Activated CD8-positive, alpha-beta T cell treated with anti-CD3 and anti-CD28 coated beads for 36 hours (primary cell): ENCODE measurements at regions not wholly inside any gene's neighbourhood (a gene's known extent, or its start where the extent isn't known, plus 50 kb on each side); places are given as distances from the start of the nearest gene placed in this dataset.

ENCODE experiments used
- ATAC-seq: fragments of 200-7000 bp; cut with Tn5 transposase; one replicate; pipeline ENCODE4 v1.10.0; 2021; ENCODE audit warnings: mild to moderate bottlenecking, moderate library complexity
- CTCF ChIA-PET: fragments of 350-600 bp; sonication (Branson Sonifier 250); formaldehyde crosslinking; loops from one replicate; lab custom pipeline; 2021; ENCODE audit warnings: antibody characterized with exemption; lab: Charles Lee
- POLR2A ChIA-PET: fragments of 350-600 bp; sonication (Branson Sonifier 250); formaldehyde crosslinking; loops from one replicate; lab custom pipeline; 2021; ENCODE audit warnings: antibody characterized with exemption; lab: Charles Lee
- DNase-seq: peaks from one replicate; pipeline ENCODE4 v3.0.0-alpha.2; 2020
- H3K27ac Mint-ChIP-seq: one replicate; pipeline ENCODE4 v1.8.0; 2021; ENCODE audit warnings: mild to moderate bottlenecking, mixed read lengths
- H3K27me3 Mint-ChIP-seq: one replicate; pipeline ENCODE4 v1.8.0; 2021; ENCODE audit warnings: mixed read lengths
- H3K36me3 Mint-ChIP-seq: one replicate; pipeline ENCODE4 v1.8.0; 2021; ENCODE audit warnings: low read depth, mixed read lengths
- H3K4me1 Mint-ChIP-seq: one replicate; pipeline ENCODE4 v1.8.0; 2021; ENCODE audit warnings: low read depth, mixed read lengths
- H3K4me3 Mint-ChIP-seq: one replicate; pipeline ENCODE4 v1.8.0; 2021; ENCODE audit warnings: mild to moderate bottlenecking, moderate library complexity, mixed read lengths
- H3K9me3 Mint-ChIP-seq: one replicate; pipeline ENCODE4 v1.8.0; 2021; ENCODE audit warnings: mixed read lengths
- intact Hi-C: fragments of 100-400 bp; cut with micrococcal nuclease; formaldehyde crosslinking; loops from one replicate; pipeline ENCODE4 v1.10.0; 2022
- TF ChIP-seq, protein P1 (sequence below): fragments of 200-600 bp; IDR thresholded peaks from one replicate; pipeline ENCODE4 v1.8.0; 2022; ENCODE audit warnings: antibody characterized with exemption, mild to moderate bottlenecking

DNA sequence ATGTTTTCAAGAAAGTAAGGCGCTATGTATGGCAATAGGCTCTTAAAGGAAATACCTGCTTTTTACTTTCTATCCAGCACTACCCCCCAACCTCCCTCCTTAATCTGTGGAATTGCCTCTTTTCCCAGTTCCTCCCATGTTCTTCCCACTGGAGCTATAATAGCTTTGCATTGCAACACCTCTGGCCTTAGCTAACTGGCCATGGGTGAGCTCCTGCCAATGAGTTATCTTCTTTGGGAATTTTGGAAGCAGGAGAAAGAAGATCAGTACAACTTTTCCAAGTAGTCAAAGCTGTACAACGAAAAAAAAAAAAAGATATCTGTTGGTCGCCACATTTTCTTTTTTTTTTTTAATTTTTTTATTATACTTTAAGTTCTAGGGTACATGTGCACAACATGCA, 398.0 kb downstream of the NPIPA8 start:
- Mint-ChIP-seq H3K36me3 (no peaks in the 10 kb centered on the region), H3K4me3 (no peak overlapping the region), H3K9me3 (no peaks in the 10 kb centered on the region), H3K27ac (no peak overlapping the region), H3K4me1 (peaks cover 12% of the 10 kb centered on the region), H3K27me3 (peaks cover 3% of the 10 kb centered on the region)
- intact Hi-C loops: no loop called here
- ChIA-PET POLR2A (no interaction called here), CTCF (interaction anchor here (1.3 kb wide), 1 partner anchor 17 kb away, joined by 4 read pairs; no protein-coding TSS in a partner anchor)
- TF ChIP-seq, protein P1, sequence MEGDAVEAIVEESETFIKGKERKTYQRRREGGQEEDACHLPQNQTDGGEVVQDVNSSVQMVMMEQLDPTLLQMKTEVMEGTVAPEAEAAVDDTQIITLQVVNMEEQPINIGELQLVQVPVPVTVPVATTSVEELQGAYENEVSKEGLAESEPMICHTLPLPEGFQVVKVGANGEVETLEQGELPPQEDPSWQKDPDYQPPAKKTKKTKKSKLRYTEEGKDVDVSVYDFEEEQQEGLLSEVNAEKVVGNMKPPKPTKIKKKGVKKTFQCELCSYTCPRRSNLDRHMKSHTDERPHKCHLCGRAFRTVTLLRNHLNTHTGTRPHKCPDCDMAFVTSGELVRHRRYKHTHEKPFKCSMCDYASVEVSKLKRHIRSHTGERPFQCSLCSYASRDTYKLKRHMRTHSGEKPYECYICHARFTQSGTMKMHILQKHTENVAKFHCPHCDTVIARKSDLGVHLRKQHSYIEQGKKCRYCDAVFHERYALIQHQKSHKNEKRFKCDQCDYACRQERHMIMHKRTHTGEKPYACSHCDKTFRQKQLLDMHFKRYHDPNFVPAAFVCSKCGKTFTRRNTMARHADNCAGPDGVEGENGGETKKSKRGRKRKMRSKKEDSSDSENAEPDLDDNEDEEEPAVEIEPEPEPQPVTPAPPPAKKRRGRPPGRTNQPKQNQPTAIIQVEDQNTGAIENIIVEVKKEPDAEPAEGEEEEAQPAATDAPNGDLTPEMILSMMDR: no peak
- no peak for ATAC-seq
- no peak for DNase-seq

DNA sequence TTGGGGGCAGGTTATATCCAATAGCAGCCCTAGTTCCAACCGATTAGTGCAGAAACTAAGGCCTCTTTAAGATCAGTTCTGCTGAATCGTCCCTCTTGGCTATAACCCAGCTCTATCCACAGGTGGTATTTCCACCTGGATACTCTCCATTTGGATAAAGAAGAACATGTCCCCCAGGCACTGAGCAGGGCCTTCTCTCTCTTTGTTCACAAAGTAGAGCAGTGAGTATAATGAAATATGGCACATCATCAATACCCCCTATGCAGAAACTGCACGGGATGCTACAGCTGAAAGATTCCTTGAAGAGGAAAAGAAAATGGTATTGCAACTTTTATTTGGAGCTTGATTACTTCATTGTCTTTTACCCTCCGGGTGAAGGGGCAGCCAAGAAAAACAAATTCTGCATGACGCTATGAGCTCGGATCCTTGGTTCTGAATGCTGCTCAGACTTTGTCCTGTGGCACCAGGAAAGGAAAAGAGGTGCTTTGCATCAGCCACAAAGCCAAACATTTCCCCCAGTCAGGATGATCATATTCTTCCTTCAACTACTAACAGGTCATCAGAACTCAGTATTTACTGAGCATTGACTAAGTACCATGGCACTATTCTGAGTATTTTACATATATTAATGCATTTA, 399.7 kb downstream of the NPIPA8 start:
- intact Hi-C loops: no loop called here
- Mint-ChIP-seq H3K27ac (no peak overlapping the region), H3K9me3 (no peaks in the 10 kb centered on the region), H3K4me1 (peaks cover 12% of the 10 kb centered on the region), H3K36me3 (no peaks in the 10 kb centered on the region), H3K4me3 (no peak overlapping the region), H3K27me3 (peaks cover 1% of the 10 kb centered on the region)
- ChIA-PET POLR2A (no interaction called here), CTCF (no interaction called here)
- TF ChIP-seq, protein P1: no peak
- no peak for ATAC-seq
- DNase-seq: no peak

DNA sequence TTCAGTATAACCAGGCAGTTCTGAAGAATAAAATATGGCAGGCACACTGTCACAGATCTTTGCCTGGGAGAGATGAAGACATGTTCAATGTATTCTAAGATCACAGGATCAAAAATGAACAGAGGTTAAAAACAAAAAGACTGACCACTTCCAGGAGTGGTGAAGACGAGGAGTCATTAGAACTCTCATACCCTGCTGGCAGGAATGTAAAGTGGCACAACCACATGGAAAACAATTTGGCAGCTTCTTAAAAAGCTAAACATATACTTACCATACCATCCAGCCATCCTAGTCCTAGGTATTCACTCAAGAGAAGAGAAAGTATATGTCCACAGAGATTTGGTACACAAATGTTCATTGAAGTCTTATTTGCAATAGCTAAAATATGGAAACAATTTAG, 406.3 kb downstream of the NPIPA8 start:
- H3K9me3 Mint-ChIP-seq: no peaks in the 10 kb centered on the region
- H3K27me3 Mint-ChIP-seq: no peaks in the 10 kb centered on the region
- no peak for DNase-seq
- no peaks in the 10 kb centered on the region for H3K4me1 Mint-ChIP-seq
- POLR2A ChIA-PET: no interaction called here
- no peaks in the 10 kb centered on the region for H3K36me3 Mint-ChIP-seq
- no peak overlapping the region for H3K27ac Mint-ChIP-seq
- TF ChIP-seq, protein P1: no peak
- H3K4me3 Mint-ChIP-seq: no peak overlapping the region
- intact Hi-C loops: no loop called here
- CTCF ChIA-PET: interaction anchor here (1.3 kb wide), 1 partner anchor 8 kb away, joined by 4 read pairs; no protein-coding TSS in a partner anchor
- no peak for ATAC-seq

DNA sequence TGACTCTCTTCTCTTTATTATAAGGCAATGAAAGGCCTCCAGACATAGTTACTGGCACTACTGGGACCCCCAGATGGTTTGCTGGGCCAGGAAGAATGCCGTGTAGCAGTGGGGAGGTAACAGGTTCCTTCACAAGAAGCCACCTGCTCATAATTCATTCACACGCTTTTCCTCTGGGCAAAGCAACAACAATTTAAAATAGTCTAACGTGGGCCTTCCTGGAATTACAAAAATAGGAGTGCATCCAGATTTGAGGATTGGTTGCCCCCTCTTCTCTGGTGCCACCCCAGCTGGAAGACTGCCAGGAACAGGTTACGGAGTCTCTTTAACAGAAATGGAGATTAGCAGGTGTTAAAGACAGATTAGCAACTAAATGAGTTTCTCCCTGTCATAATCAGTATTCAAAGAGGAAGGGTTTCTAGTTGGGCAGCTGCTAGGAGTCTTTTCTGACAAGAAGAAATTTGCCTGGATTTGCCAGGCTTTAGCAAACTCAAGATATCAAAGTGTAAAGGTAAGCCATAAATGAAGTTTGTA, 409.6 kb downstream of the NPIPA8 start:
- TF ChIP-seq, protein P1: no peak
- Mint-ChIP-seq H3K27ac (no peak overlapping the region), H3K36me3 (no peaks in the 10 kb centered on the region), H3K9me3 (no peaks in the 10 kb centered on the region), H3K27me3 (peaks cover 2% of the 10 kb centered on the region), H3K4me1 (no peaks in the 10 kb centered on the region), H3K4me3 (no peak overlapping the region)
- ATAC-seq (no peak), DNase-seq (no peak)
- intact Hi-C loops: no loop called here
- POLR2A ChIA-PET: no interaction called here
- CTCF ChIA-PET: no interaction called here

DNA sequence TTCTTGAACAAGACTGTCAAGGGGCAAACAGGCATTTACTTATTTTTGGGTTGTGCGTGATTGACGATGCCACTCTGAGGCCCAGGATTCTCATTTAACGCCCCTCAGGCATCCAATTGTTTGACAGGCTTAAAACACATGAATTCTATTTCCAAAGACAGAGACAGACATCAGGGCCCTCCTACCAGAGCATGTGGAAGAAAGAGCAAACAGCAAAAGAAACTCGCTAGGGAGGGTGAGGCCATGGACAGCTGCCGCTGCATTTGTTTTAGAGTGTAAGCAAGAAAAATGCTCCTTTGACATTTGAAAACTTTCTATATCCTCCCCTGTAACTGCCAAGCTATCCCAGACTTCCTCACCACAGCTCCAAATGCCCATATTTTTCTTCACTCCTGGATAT, 410.1 kb downstream of the NPIPA8 start:
- H3K4me3 Mint-ChIP-seq: no peak overlapping the region
- no peaks in the 10 kb centered on the region for H3K4me1 Mint-ChIP-seq
- intact Hi-C loops: no loop called here
- H3K9me3 Mint-ChIP-seq: no peaks in the 10 kb centered on the region
- H3K27ac Mint-ChIP-seq: no peak overlapping the region
- ChIA-PET CTCF (no interaction called here), POLR2A (no interaction called here)
- no peaks in the 10 kb centered on the region for H3K36me3 Mint-ChIP-seq
- no peak for ATAC-seq
- peaks cover 2% of the 10 kb centered on the region for H3K27me3 Mint-ChIP-seq
- DNase-seq: no peak
- TF ChIP-seq, protein P1: no peak
